Caki2 (cell line): ENCODE measurements at regions not wholly inside any gene's neighbourhood (a gene's known extent, or its start where the extent isn't known, plus 50 kb on each side); places are given as distances from the start of the nearest gene placed in this dataset.
"Not testable (repeated sequence)": the region's sequence is repeated elsewhere in the genome, so short reads cannot be mapped to it uniquely, and the experiment has no call there.

ENCODE experiments used
- DNase-seq: peaks from one replicate; pipeline ENCODE4 v3.0.0-alpha.2; 2015; ENCODE audit warnings: low read depth
- in situ Hi-C: cut with HindIII; loops from 2 replicates; pipeline ENCODE4 v1.10.0; 2016; ENCODE audit warnings: low sequenced_read_pairs, low pct_unique_long_range_greater_than_20kb, mixed read lengths

- in situ Hi-C loops = no loop called here
- no peak for DNase-seq
Observed at GRCh38 chr10:64334084-64334483, 812.9 kb downstream of the REEP3 start.

GRCh38 chr10:64344211-64344610 is 823.0 kb downstream of the REEP3 start:
- in situ Hi-C loops = no loop called here
- DNase-seq = no peak

- in situ Hi-C loops = no loop called here
Observed at GRCh38 chr10:64345856-64346255, 824.7 kb downstream of the REEP3 start.

GRCh38 chr10:64346389-64346788 is 825.2 kb downstream of the REEP3 start:
- no peak for DNase-seq
- in situ Hi-C loops = no loop called here

More at GRCh38 chr10:64345856-64346255, 824.7 kb downstream of the REEP3 start:
- no peak for DNase-seq

- no peak for DNase-seq
Observed at GRCh38 chr10:64350665-64351064, 829.5 kb downstream of the REEP3 start.

GRCh38 chr10:64358907-64359306 is 837.7 kb downstream of the REEP3 start:
- in situ Hi-C loops = no loop called here
- no peak for DNase-seq

More at GRCh38 chr10:64350665-64351064, 829.5 kb downstream of the REEP3 start:
- in situ Hi-C loops = no loop called here

- DNase-seq, in situ Hi-C loops: not testable (repeated sequence)
Observed at GRCh38 chr10:64360240-64360639, 839.0 kb downstream of the REEP3 start.

- no peak for DNase-seq
- in situ Hi-C loops = no loop called here
Observed at GRCh38 chr10:64363687-64364086, 842.5 kb downstream of the REEP3 start.

GRCh38 chr10:64365663-64366062 is 844.5 kb downstream of the REEP3 start:
- in situ Hi-C loops = no loop called here
- no peak for DNase-seq

GRCh38 chr10:64368298-64368697 is 847.1 kb downstream of the REEP3 start:
- in situ Hi-C loops = no loop called here
- no peak for DNase-seq

GRCh38 chr10:64369885-64370773 is 848.9 kb downstream of the REEP3 start:
- DNase-seq = peak; percentile 13
- in situ Hi-C loops = no loop called here

GRCh38 chr10:64374346-64374745 is 853.1 kb downstream of the REEP3 start:
- in situ Hi-C loops = no loop called here
- DNase-seq = no peak

GRCh38 chr10:64376167-64376566 is 855.0 kb downstream of the REEP3 start:
- in situ Hi-C loops = no loop called here
- no peak for DNase-seq

- in situ Hi-C loops = no loop called here
- no peak for DNase-seq
Observed at GRCh38 chr10:64379898-64380297, 858.7 kb downstream of the REEP3 start.

GRCh38 chr10:64385355-64385754 is 864.2 kb downstream of the REEP3 start:
- in situ Hi-C loops = no loop called here

GRCh38 chr10:64394744-64395143 is 873.5 kb downstream of the REEP3 start:
- in situ Hi-C loops = no loop called here
- peak; percentile 25 for DNase-seq

More at GRCh38 chr10:64385355-64385754, 864.2 kb downstream of the REEP3 start:
- DNase-seq = no peak

GRCh38 chr10:64396105-64396708 is 875.0 kb downstream of the REEP3 start:
- in situ Hi-C loops = no loop called here
- DNase-seq = peak; percentile 10

GRCh38 chr10:64397125-64397524 is 875.9 kb downstream of the REEP3 start:
- no peak for DNase-seq
- in situ Hi-C loops = no loop called here

- DNase-seq = no peak
- in situ Hi-C loops = no loop called here
Observed at GRCh38 chr10:64408391-64409183, 887.4 kb downstream of the REEP3 start.
